CD4-positive, alpha-beta T cell treated with Interleukin-17A for 4 hours (primary cell): ENCODE measurements at regions not wholly inside any gene's neighbourhood (a gene's known extent, or its start where the extent isn't known, plus 50 kb on each side); places are given as distances from the start of the nearest gene placed in this dataset.

Experiments used
- DNase-seq: peaks from one replicate; pipeline ENCODE4 v3.0.0-alpha.2; 2020; ENCODE audit warnings: mixed read lengths

GRCh38 chr18:75525331-75525730, 97.8 kb upstream of the SMIM21 start:
- DNase-seq, result no peak

GRCh38 chr18:75524841-75525240, 97.3 kb upstream of the SMIM21 start:
- DNase-seq, result no peak

GRCh38 chr18:75524181-75524580, 96.7 kb upstream of the SMIM21 start:
- DNase-seq, result no peak

- DNase-seq, result no peak
Measured at GRCh38 chr18:75521816-75522215, 94.3 kb upstream of the SMIM21 start.

- no peak for DNase-seq
Measured at GRCh38 chr18:75518007-75518406, 90.5 kb upstream of the SMIM21 start.

GRCh38 chr18:75517286-75517685, 89.8 kb upstream of the SMIM21 start:
- no peak for DNase-seq

GRCh38 chr18:75507636-75508035, 80.1 kb upstream of the SMIM21 start:
- DNase-seq, result no peak

- DNase-seq, result no peak
Measured at GRCh38 chr18:75506913-75507312, 79.4 kb upstream of the SMIM21 start.

GRCh38 chr18:75504469-75504868, 77.0 kb upstream of the SMIM21 start:
- DNase-seq, result no peak

- no peak for DNase-seq
Measured at GRCh38 chr18:75503615-75504014, 76.1 kb upstream of the SMIM21 start.

- DNase-seq, result no peak
Measured at GRCh38 chr18:75502286-75502685, 74.8 kb upstream of the SMIM21 start.

- no peak for DNase-seq
Measured at GRCh38 chr18:75500545-75500944, 73.0 kb upstream of the SMIM21 start.

GRCh38 chr18:75497576-75498235, 70.2 kb upstream of the SMIM21 start:
- DNase-seq, result no peak

- DNase-seq, result no peak
Measured at GRCh38 chr18:75496151-75496550, 68.6 kb upstream of the SMIM21 start.

GRCh38 chr18:75492852-75493251, 65.3 kb upstream of the SMIM21 start:
- DNase-seq, result no peak

- no peak for DNase-seq
Measured at GRCh38 chr18:75491361-75491760, 63.9 kb upstream of the SMIM21 start.

- no peak for DNase-seq
Measured at GRCh38 chr18:75489493-75490190, 62.1 kb upstream of the SMIM21 start.

GRCh38 chr18:75483662-75484061, 56.2 kb upstream of the SMIM21 start:
- DNase-seq, result no peak

- no peak for DNase-seq
Measured at GRCh38 chr18:75482880-75483279, 55.4 kb upstream of the SMIM21 start.

GRCh38 chr18:75480487-75480886, 53.0 kb upstream of the SMIM21 start:
- no peak for DNase-seq

GRCh38 chr18:75478996-75479880, 51.7 kb upstream of the SMIM21 start:
- peak; percentile 10 for DNase-seq

GRCh38 chr18:75477900-75478299, 50.4 kb upstream of the SMIM21 start:
- DNase-seq, result no peak
